Astrocyte of the cerebellum (primary cell): ENCODE measurements at regions not wholly inside any gene's neighbourhood (a gene's known extent, or its start where the extent isn't known, plus 50 kb on each side); places are given as distances from the start of the nearest gene placed in this dataset.

Source experiments
- DNase-seq: peaks from one replicate; pipeline ENCODE4 v3.0.0-alpha.2; 2011; ENCODE audit warnings: low read depth
- H3K4me3 ChIP-seq: 2 replicates; pipeline ENCODE4 v1.5.1; 2011; ENCODE audit warnings: mild to moderate bottlenecking, low read depth, low read length, moderate library complexity
- CTCF ChIP-seq: IDR thresholded peaks from 2 replicates; pipeline ENCODE4 v1.5.1; 2012; ENCODE audit warnings: low read length, low read depth, moderate library complexity, mild to moderate bottlenecking; ENCODE audit errors: missing control alignments
- in situ Hi-C: cut with HindIII; loops from 2 replicates; pipeline ENCODE4 v1.10.0; 2017; ENCODE audit warnings: low sequenced_read_pairs

GRCh38 chr16:35552763-35553162 is 2093.4 kb downstream of the TP53TG3F start:
- no peak for TF ChIP-seq CTCF
- in situ Hi-C loops, result loop anchor here (25.0 kb wide), 1 partner anchor 90 kb away; no protein-coding TSS in a partner anchor

GRCh38 chr16:35557731-35558130 is 2098.3 kb downstream of the TP53TG3F start:
- no peak for DNase-seq
- no peak for TF ChIP-seq CTCF
- no peak overlapping the region for H3K4me3 ChIP-seq
- in situ Hi-C loops, result loop anchor here (25.0 kb wide), 1 partner anchor 95 kb away; no protein-coding TSS in a partner anchor

More at GRCh38 chr16:35552763-35553162, 2093.4 kb downstream of the TP53TG3F start:
- H3K4me3 ChIP-seq, result no peak overlapping the region
- DNase-seq, result no peak

- no peak overlapping the region for H3K4me3 ChIP-seq
- no peak for TF ChIP-seq CTCF
- in situ Hi-C loops, result loop anchor here (25.0 kb wide), 1 partner anchor 98 kb away; no protein-coding TSS in a partner anchor
- no peak for DNase-seq
These were observed 2100.7 kb downstream of the TP53TG3F start for GRCh38 chr16:35559911-35560636.

- in situ Hi-C loops, result loop anchor here (25.0 kb wide), 1 partner anchor 98 kb away; no protein-coding TSS in a partner anchor
These were observed 2101.2 kb downstream of the TP53TG3F start for GRCh38 chr16:35560637-35560984.

GRCh38 chr16:35561346-35561745 is 2101.9 kb downstream of the TP53TG3F start:
- DNase-seq, result no peak
- no peak for TF ChIP-seq CTCF
- in situ Hi-C loops, result loop anchor here (25.0 kb wide), 1 partner anchor 99 kb away; no protein-coding TSS in a partner anchor
- H3K4me3 ChIP-seq, result no peak overlapping the region

More at GRCh38 chr16:35560637-35560984, 2101.2 kb downstream of the TP53TG3F start:
- DNase-seq, result no peak
- no peak for TF ChIP-seq CTCF
- no peak overlapping the region for H3K4me3 ChIP-seq

GRCh38 chr16:35562471-35562870 is 2103.1 kb downstream of the TP53TG3F start:
- no peak for DNase-seq
- H3K4me3 ChIP-seq, result no peak overlapping the region
- in situ Hi-C loops, result loop anchor here (25.0 kb wide), 1 partner anchor 100 kb away; no protein-coding TSS in a partner anchor
- TF ChIP-seq CTCF, result no peak
